ENCODE measurements at regions not wholly inside any gene's neighbourhood (a gene's known extent, or its start where the extent isn't known, plus 50 kb on each side); places are given as distances from the start of the nearest gene placed in this dataset.

DNA sequence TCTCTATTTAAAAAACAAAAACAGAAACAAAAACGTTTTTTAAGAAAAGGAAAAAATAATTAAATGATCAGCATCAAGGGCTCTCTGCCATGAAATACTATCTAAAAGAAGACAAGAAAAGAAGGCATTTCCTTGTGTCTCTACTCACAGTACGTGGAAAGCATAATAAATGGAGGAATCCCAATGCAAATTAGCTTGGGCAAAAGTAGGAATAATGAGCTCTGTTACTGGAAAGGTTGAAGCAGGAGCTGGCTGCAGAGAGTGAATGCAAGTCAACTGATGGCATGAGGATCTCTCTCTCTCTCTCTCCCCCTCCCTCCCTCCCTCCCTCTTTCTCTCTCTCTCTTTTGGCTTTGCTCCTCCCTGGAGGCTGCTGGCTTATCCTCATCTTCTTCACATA, 85.9 kb downstream of the TBX3 start:
- Histone ChIP-seq H3K4me1 (ENCODE audit: control insufficient read depth, insufficient read depth, low read length) (no peaks in the 10 kb centered on the region), H3K4me3 (ENCODE audit: low read length) (no peak overlapping the region), H3K27me3 (ENCODE audit: control insufficient read depth, insufficient read depth, low read length) (no peaks in the 10 kb centered on the region), H3K36me3 (ENCODE audit: control insufficient read depth, insufficient read depth, low read length) (no peaks in the 10 kb centered on the region), H3K27ac (ENCODE audit: low read length) (no peak overlapping the region), H3K9me3 (ENCODE audit: control insufficient read depth, insufficient read depth, low read length) (no peaks in the 10 kb centered on the region)
- H3K4me1 Mint-ChIP-seq, result no peaks in the 10 kb centered on the region
- peaks cover 0 to 2% of the 10 kb centered on the region in 2 donors for H3K27me3 Mint-ChIP-seq (ENCODE audit: low read depth in 2 of 2)
- no peak overlapping the region for H3K27ac Mint-ChIP-seq
- intact Hi-C loops (cut with micrococcal nuclease), result no loop called here
- TF ChIP-seq, protein P1, sequence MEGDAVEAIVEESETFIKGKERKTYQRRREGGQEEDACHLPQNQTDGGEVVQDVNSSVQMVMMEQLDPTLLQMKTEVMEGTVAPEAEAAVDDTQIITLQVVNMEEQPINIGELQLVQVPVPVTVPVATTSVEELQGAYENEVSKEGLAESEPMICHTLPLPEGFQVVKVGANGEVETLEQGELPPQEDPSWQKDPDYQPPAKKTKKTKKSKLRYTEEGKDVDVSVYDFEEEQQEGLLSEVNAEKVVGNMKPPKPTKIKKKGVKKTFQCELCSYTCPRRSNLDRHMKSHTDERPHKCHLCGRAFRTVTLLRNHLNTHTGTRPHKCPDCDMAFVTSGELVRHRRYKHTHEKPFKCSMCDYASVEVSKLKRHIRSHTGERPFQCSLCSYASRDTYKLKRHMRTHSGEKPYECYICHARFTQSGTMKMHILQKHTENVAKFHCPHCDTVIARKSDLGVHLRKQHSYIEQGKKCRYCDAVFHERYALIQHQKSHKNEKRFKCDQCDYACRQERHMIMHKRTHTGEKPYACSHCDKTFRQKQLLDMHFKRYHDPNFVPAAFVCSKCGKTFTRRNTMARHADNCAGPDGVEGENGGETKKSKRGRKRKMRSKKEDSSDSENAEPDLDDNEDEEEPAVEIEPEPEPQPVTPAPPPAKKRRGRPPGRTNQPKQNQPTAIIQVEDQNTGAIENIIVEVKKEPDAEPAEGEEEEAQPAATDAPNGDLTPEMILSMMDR (IDR thresholded peaks at IDR 0.05), result no peak
- 53% methylated on average over 1 of the region's 2 CpGs for WGBS (ENCODE audit: insufficient coverage)
- peaks cover 3 to 6% of the 10 kb centered on the region in 2 donors for H3K9me3 Mint-ChIP-seq
- ATAC-seq, result no peak
- no peaks in the 10 kb centered on the region for H3K36me3 Mint-ChIP-seq
- no peak for DNase-seq
- no peak overlapping the region for H3K4me3 Mint-ChIP-seq

GRCh38 chr12:114592946-114593345, 91.0 kb downstream of the TBX3 start:
- Histone ChIP-seq H3K27ac (ENCODE audit: low read length) (no peak overlapping the region), H3K27me3 (ENCODE audit: control insufficient read depth, insufficient read depth, low read length) (no peaks in the 10 kb centered on the region), H3K4me1 (ENCODE audit: control insufficient read depth, insufficient read depth, low read length) (no peaks in the 10 kb centered on the region), H3K4me3 (ENCODE audit: low read length) (no peak overlapping the region), H3K9me3 (ENCODE audit: control insufficient read depth, insufficient read depth, low read length) (no peaks in the 10 kb centered on the region), H3K36me3 (ENCODE audit: control insufficient read depth, insufficient read depth, low read length) (no peaks in the 10 kb centered on the region)
- DNase-seq (no peak), ATAC-seq (no peak)
- H3K27me3 Mint-ChIP-seq (ENCODE audit: low read depth in 2 of 2), result peaks cover 0 to 2% of the 10 kb centered on the region in 2 donors
- H3K4me1 Mint-ChIP-seq, result no peaks in the 10 kb centered on the region
- intact Hi-C loops (cut with micrococcal nuclease), result no loop called here
- no peak overlapping the region for H3K27ac Mint-ChIP-seq
- H3K9me3 Mint-ChIP-seq, result peaks cover 0 to 2% of the 10 kb centered on the region in 2 donors
- TF ChIP-seq, protein P1 (IDR thresholded peaks at IDR 0.05), result no peak
- no peak overlapping the region for H3K4me3 Mint-ChIP-seq
- no peaks in the 10 kb centered on the region for H3K36me3 Mint-ChIP-seq

GRCh38 chr12:114588061-114588460, 95.9 kb downstream of the TBX3 start:
- no peak overlapping the region for H3K27ac Mint-ChIP-seq
- intact Hi-C loops (cut with micrococcal nuclease), result no loop called here
- Histone ChIP-seq H3K4me1 (ENCODE audit: control insufficient read depth, insufficient read depth, low read length) (no peaks in the 10 kb centered on the region), H3K4me3 (ENCODE audit: low read length) (no peak overlapping the region), H3K36me3 (ENCODE audit: control insufficient read depth, insufficient read depth, low read length) (no peaks in the 10 kb centered on the region), H3K9me3 (ENCODE audit: control insufficient read depth, insufficient read depth, low read length) (no peaks in the 10 kb centered on the region), H3K27me3 (ENCODE audit: control insufficient read depth, insufficient read depth, low read length) (no peaks in the 10 kb centered on the region), H3K27ac (ENCODE audit: low read length) (no peak overlapping the region)
- DNase-seq (no peak), ATAC-seq (no peak)
- WGBS (ENCODE audit: insufficient coverage), result 77% methylated on average over 7 of the region's 7 CpGs
- no peaks in the 10 kb centered on the region for H3K27me3 Mint-ChIP-seq (ENCODE audit: low read depth in 2 of 2)
- H3K9me3 Mint-ChIP-seq, result no peaks in the 10 kb centered on the region
- H3K36me3 Mint-ChIP-seq, result no peaks in the 10 kb centered on the region
- H3K4me1 Mint-ChIP-seq, result no peaks in the 10 kb centered on the region
- no peak overlapping the region for H3K4me3 Mint-ChIP-seq
- TF ChIP-seq, protein P1 (IDR thresholded peaks at IDR 0.05), result no peak

- Histone ChIP-seq H3K9me3 (ENCODE audit: control insufficient read depth, insufficient read depth, low read length) (no peaks in the 10 kb centered on the region), H3K4me1 (ENCODE audit: control insufficient read depth, insufficient read depth, low read length) (no peaks in the 10 kb centered on the region), H3K36me3 (ENCODE audit: control insufficient read depth, insufficient read depth, low read length) (no peaks in the 10 kb centered on the region), H3K27me3 (ENCODE audit: control insufficient read depth, insufficient read depth, low read length) (no peaks in the 10 kb centered on the region), H3K27ac (ENCODE audit: low read length) (no peak overlapping the region), H3K4me3 (ENCODE audit: low read length) (no peak overlapping the region)
- intact Hi-C loops (cut with micrococcal nuclease), result no loop called here
- no peaks in the 10 kb centered on the region for H3K27me3 Mint-ChIP-seq (ENCODE audit: low read depth in 2 of 2)
- H3K4me3 Mint-ChIP-seq, result no peak overlapping the region
- DNase-seq, result no peak
- H3K36me3 Mint-ChIP-seq, result no peaks in the 10 kb centered on the region
- ATAC-seq, result no peak
- no peaks in the 10 kb centered on the region for H3K9me3 Mint-ChIP-seq
- H3K27ac Mint-ChIP-seq, result no peak overlapping the region
- no peaks in the 10 kb centered on the region for H3K4me1 Mint-ChIP-seq
- 83% methylated on average over 2 of the region's 2 CpGs for WGBS (ENCODE audit: insufficient coverage)
- TF ChIP-seq, protein P1 (IDR thresholded peaks at IDR 0.05), result no peak
Measured at GRCh38 chr12:114580306-114580705, 103.7 kb downstream of the TBX3 start.
